ENCODE measurements at regions not wholly inside any gene's neighbourhood (a gene's known extent, or its start where the extent isn't known, plus 50 kb on each side); places are given as distances from the start of the nearest gene placed in this dataset.

DNA sequence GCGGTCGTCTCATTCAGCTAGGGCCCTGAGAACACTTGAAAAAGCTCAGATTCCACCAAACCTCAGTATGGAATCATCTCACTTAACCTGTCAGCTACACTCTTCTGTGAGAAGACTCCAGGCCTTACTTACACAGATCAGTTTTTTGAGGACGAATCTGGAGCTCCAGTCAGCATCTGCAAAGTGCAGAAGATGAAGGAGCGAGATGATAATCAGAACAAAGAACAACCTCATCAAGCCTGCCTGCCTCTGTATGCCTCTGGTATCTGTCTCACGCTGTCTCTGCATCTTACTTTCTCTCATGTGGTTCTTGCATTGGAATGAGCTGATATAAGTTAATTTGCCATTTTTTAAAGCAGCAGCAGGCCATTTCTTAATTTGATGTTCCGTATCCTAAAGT, 444.1 kb upstream of the LRATD1 start:
- no peak for DNase-seq (ENCODE audit: low spot score)

GRCh38 chr2:14189929-14190328, 442.6 kb upstream of the LRATD1 start:
- no peak for DNase-seq (ENCODE audit: low spot score)

- DNase-seq (ENCODE audit: low spot score) = no peak
Observed at GRCh38 chr2:14194233-14194632, 438.3 kb upstream of the LRATD1 start.

- no peak for DNase-seq (ENCODE audit: low spot score)
Observed at GRCh38 chr2:14197293-14197692, 435.2 kb upstream of the LRATD1 start.

DNA sequence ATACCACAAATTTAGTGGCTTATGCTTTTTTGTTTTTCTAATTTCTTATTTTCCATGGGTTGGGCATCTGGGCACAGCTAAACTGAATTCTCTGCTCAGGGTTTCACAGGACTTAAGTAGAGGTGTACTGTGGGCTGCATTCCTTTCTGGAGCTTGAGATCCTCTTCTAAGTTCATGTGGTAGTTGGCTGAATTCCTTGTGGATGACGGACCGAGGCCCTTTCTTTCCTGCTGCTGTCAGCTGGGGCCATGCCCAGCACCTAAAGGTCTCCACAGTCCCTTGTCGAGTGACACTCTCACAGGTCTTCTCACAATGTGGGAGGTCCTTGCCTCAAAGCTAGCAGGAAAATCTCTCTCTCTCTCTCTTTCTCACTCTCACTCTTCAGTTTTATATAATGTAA, 433.5 kb upstream of the LRATD1 start:
- no peak for DNase-seq (ENCODE audit: low spot score)

- DNase-seq (ENCODE audit: low spot score) = no peak
Observed at GRCh38 chr2:14219306-14219705, 413.2 kb upstream of the LRATD1 start.

GRCh38 chr2:14220101-14220500, 412.4 kb upstream of the LRATD1 start:
- no peak for DNase-seq (ENCODE audit: low spot score)

DNA sequence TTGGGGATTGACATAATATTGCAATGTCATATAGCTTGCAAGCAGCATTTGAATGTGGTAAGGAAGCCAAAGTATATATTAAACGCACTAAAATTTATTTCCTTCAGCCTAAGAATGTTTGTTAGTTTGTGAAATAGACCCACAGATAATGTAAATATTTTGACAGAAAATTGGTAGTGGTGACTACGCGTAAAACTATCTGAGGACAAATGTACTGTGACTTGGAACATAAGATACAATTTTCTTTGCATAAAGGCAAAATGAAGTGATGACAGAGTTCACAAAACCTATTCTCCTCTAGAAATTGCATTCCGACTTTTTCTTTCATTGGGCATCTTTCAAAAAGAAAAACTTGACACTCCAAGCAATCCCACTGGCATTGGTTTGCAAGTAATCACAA, 411.1 kb upstream of the LRATD1 start:
- DNase-seq (ENCODE audit: low spot score) = no peak

GRCh38 chr2:14223576-14223975, 408.9 kb upstream of the LRATD1 start:
- no peak for DNase-seq (ENCODE audit: low spot score)

DNA sequence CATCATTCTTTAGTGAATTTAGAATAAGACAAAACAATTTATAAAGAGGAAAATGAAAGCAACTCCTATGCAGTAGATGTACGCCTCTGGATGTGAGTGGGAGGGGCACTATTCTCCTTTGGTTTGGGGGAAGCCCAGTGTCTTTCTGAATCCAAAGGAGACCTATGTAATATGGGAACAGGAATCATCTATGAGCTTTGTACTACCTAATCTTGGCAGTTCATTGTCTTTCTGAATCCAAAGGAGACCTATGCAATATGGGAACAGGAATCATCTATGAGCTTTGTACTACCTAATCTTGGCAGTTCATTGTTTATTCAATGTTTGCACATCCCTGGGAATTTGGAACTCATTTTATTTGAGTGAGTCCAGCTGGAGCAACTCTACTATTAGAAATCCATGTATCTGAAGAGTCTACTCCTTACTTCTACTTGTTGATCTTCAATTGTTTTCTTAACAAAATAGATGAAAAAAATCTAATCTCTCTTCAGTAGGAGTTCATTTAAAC, 401.1 kb upstream of the LRATD1 start:
- DNase-seq (ENCODE audit: low spot score) = no peak

GRCh38 chr2:14232217-14232616, 400.3 kb upstream of the LRATD1 start:
- DNase-seq (ENCODE audit: low spot score) = no peak

DNA sequence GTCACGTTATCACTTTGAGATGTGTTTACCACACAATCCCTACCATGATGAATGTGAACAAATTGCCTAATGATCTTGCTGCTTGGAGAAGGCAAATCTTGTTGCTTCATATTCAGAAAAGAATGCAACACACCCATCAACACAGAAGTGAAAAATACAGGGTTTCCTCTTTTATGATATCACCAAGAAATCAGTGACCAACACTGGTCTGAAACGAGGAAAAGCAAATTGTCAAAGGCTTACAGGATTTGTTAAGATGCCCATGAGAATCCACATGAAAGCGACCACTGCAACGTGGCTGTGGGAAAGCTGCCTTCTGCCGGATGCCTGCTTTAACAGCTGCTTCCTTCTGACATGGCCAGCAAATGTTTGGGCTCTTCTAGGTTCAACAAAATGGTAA, 397.6 kb upstream of the LRATD1 start:
- DNase-seq (ENCODE audit: low spot score) = no peak

- DNase-seq (ENCODE audit: low spot score) = no peak
Observed at GRCh38 chr2:14235667-14236066, 396.9 kb upstream of the LRATD1 start.

- no peak for DNase-seq (ENCODE audit: low spot score)
Observed at GRCh38 chr2:14237902-14238301, 394.6 kb upstream of the LRATD1 start.

DNA sequence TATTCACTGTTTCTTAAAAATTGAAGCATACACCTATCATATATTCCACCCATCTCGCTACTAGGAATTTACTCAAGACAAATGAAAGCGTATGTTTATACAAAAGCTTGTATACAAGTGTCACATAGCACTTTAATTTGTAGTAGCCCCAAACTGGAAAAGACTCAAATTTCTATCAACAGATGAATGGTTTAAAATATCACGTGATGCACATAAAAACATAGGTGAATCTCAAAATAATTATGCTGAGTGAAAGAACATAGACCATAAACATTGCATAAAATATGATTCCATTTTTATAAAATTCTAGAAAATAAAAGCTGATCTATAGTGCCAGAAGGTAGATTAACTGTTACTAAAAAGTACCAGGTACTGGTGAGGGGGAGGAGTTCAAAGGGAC, 392.9 kb upstream of the LRATD1 start:
- DNase-seq (ENCODE audit: low spot score) = no peak

DNA sequence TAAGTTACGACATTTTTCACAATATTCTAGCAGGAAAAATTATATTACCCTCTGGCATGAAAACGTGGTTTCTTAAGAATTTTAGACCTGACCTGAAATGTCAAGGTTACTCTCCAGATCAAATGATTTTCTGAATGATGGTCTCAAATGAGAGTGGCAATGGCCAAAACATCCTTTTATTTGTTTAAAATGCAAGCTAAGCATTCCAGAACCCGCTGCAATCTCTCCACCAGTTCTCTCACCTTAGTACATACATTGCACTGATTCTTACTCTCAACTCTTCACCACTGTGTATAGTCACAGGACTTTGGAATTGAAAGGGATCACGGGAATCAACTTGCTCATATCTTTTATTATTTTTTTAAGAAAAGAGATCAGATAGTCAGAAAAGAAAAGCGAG, 391.6 kb upstream of the LRATD1 start:
- no peak for DNase-seq (ENCODE audit: low spot score)

DNA sequence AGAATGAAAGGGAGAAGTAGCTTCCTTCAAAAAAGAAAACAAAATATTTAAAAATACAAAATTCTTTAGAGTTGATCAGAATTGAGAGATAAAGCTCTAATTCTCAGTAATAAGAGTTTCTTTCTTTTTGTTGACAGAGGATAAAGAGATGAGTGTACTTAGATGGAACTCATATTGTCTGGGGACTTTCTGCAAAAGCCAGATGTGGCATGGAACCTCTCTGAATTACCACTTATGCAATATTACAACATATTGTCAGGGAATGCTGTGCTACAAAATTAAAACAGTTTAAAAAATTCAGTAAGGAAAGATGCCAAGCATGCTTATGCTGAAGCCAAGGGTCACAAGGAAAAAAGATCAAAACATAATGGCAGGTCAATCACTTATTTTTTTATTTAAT, 386.6 kb upstream of the LRATD1 start:
- DNase-seq (ENCODE audit: low spot score) = no peak

GRCh38 chr2:14255135-14255820, 377.2 kb upstream of the LRATD1 start:
- DNase-seq (ENCODE audit: low spot score) = no peak

DNA sequence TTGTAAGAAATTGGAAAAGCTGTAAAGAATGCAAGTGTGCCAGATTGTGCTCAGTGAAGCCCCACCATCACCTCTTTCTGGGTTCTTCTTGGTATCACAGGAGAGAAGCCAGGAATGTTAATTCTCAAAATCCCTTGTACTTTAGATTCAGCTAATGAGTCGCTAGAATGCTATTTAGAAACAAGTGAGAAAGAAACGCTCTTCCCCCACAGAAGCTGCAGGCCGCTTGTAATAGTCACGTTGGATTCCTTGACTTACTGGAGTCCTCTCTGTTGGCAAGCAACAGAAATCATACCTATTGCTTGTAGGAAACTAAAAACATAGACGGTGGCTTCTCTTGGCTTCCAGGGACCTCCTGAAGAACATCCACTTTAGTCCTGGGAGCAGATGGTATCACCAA, 375.6 kb upstream of the LRATD1 start:
- no peak for DNase-seq (ENCODE audit: low spot score)

- DNase-seq (ENCODE audit: low spot score) = no peak
Observed at GRCh38 chr2:14257801-14258507, 374.6 kb upstream of the LRATD1 start.

- no peak for DNase-seq (ENCODE audit: low spot score)
Observed at GRCh38 chr2:14261771-14262170, 370.7 kb upstream of the LRATD1 start.

- DNase-seq (ENCODE audit: low spot score) = no peak
Observed at GRCh38 chr2:14263053-14263452, 369.5 kb upstream of the LRATD1 start.

DNA sequence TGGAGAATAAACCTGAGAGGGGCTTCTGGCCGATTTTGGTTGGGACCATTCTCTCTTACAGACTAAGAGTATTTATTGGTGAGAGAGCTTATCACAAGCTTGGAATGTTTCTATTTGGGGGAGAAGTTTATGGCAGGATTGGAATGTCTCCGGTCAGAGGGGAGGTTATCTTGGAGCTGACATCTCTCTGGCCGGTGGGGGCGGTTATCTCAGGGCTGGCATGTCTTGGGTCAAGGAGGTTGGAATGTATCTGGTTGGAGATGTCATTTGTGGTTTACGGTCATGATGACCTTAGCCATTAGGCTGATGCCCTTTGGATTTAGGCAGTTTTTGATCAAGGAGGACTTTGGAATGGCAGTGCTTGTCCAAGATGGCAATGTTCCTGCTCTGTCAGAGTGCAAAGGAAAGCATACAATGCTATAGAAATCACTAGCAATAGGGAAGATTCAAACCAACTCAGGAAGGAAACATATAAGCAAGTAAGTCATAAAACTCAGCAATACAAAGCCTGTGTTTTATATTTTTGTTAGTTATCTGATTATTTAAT, 362.4 kb upstream of the LRATD1 start:
- DNase-seq (ENCODE audit: low spot score) = no peak
